Gastrocnemius medialis (tissue), 4 donors: ENCODE measurements at regions not wholly inside any gene's neighbourhood (a gene's known extent, or its start where the extent isn't known, plus 50 kb on each side); places are given as distances from the start of the nearest gene placed in this dataset.

Experiments used
- CTCF ChIP-seq, 5 experiments: fragments of 450-650 bp in 3 of 5; fragments of 200-600 bp in 2 of 5; sonication (generic) in 2 of 5; IDR thresholded peaks in 4 of 5; conservative IDR thresholded peaks in 1 of 5; 1 replicate in 4 of 5; 2 replicates in 1 of 5; pipeline ENCODE4 v1.5.1; 2016 to 2019; ENCODE audit warnings: antibody characterized with exemption in 5 of 5, mild to moderate bottlenecking in 3 of 5, moderate library complexity in 3 of 5
- POLR2A ChIP-seq, 2 donors: fragments of 450-650 bp; IDR thresholded peaks; one replicate each; pipeline ENCODE4 v1.6.1; 2017; ENCODE audit warnings: antibody characterized with exemption in 2 of 2, mild to moderate bottlenecking in 2 of 2, moderate library complexity in 2 of 2

- TF ChIP-seq CTCF (IDR thresholded peaks at IDR 0.05 in 4 of 5, conservative IDR thresholded peaks at IDR 0.05 in 1 of 5) (no peak), POLR2A (IDR thresholded peaks at IDR 0.05) (no peak)
These were observed 104.2 kb downstream of the ACKR3 start for GRCh38 chr2:236673823-236674185.
